ENCODE measurements at regions not wholly inside any gene's neighbourhood (a gene's known extent, or its start where the extent isn't known, plus 50 kb on each side); places are given as distances from the start of the nearest gene placed in this dataset.

GRCh38 chr22:26893173-26894110 lies 236.1 kb downstream of the MIAT start:
- Mint-ChIP-seq H3K27ac (ENCODE audit: unreplicated experiment) (peak overlapping the region; percentile 99), H3K9me3 (ENCODE audit: unreplicated experiment) (no peaks in the 10 kb centered on the region), H3K36me3 (ENCODE audit: low read depth, unreplicated experiment) (no peaks in the 10 kb centered on the region), H3K4me3 (ENCODE audit: unreplicated experiment) (no peak overlapping the region), H3K27me3 (ENCODE audit: low read depth, unreplicated experiment) (no peaks in the 10 kb centered on the region), H3K4me1 (ENCODE audit: low read depth, unreplicated experiment) (peaks cover 57% of the 10 kb centered on the region)
- no peaks in the 10 kb centered on the region for H3K36me3 ChIP-seq (ENCODE audit: insufficient read depth, low read length)
- no peak for TF ChIP-seq EZH2 (IDR thresholded peaks at IDR 0.05; ENCODE audit: insufficient read depth, low read length)
- no peak for TF ChIP-seq CTCF (IDR thresholded peaks at IDR 0.05; ENCODE audit: insufficient read depth, low read depth, low read length)
- H2AFZ ChIP-seq (ENCODE audit: low read depth, low read length): no peak overlapping the region
- H3K9me3 ChIP-seq (ENCODE audit: insufficient read depth, low read depth, low read length): no peaks in the 10 kb centered on the region
- H3K27ac ChIP-seq (ENCODE audit: low read depth, low read length): peak overlapping the region; percentile 93
- FAIRE-seq (peak; percentile 43), DNase-seq (ENCODE audit: low read depth) (peak; percentile 36)
- no peaks in the 10 kb centered on the region for H3K79me2 ChIP-seq (ENCODE audit: insufficient read depth, low read length)
- no peaks in the 10 kb centered on the region for H4K20me1 ChIP-seq (ENCODE audit: insufficient read depth, low read length)
- no peaks in the 10 kb centered on the region for H3K27me3 ChIP-seq (ENCODE audit: insufficient read depth, low read length)
- H3K4me2 ChIP-seq (ENCODE audit: low read length): peak overlapping the region; percentile 5
- H3K9ac ChIP-seq (ENCODE audit: low read length): peak overlapping the region; percentile 35
- H3K4me1 ChIP-seq (ENCODE audit: insufficient read depth, low read length): peaks cover 47% of the 10 kb centered on the region
- H3K4me3 ChIP-seq (ENCODE audit: insufficient read depth, low read depth, low read length): no peak overlapping the region

DNA sequence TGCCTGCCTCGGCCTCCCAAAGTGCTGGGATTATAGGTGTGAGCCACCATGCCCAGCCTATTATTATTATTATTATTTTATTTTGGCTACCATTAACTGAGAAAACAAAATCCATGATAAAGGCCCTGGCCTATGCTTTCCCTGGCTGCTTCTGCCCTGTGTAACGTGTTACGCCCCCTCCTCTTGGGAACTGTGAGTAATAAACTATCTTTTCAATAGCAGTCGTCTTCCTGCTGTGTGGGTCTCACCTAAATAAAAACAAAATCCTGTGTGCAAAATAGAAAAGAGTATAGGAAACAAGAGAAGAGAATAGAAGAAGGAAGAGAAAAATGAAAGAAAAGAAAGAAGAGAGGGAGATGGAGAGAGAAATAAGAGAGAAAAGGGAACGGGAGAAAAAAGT lies 237.0 kb downstream of the MIAT start:
- Histone ChIP-seq H3K4me2 (ENCODE audit: low read length) (peak overlapping the region; percentile 80), H3K4me3 (ENCODE audit: insufficient read depth, low read depth, low read length) (no peak overlapping the region), H3K9ac (ENCODE audit: low read length) (peak overlapping the region; percentile 81), H3K36me3 (ENCODE audit: insufficient read depth, low read length) (no peaks in the 10 kb centered on the region), H3K27me3 (ENCODE audit: insufficient read depth, low read length) (no peaks in the 10 kb centered on the region), H3K9me3 (ENCODE audit: insufficient read depth, low read depth, low read length) (no peaks in the 10 kb centered on the region), H3K79me2 (ENCODE audit: insufficient read depth, low read length) (no peaks in the 10 kb centered on the region), H2AFZ (ENCODE audit: low read depth, low read length) (no peak overlapping the region), H3K4me1 (ENCODE audit: insufficient read depth, low read length) (peaks cover 45% of the 10 kb centered on the region), H4K20me1 (ENCODE audit: insufficient read depth, low read length) (no peaks in the 10 kb centered on the region), H3K27ac (ENCODE audit: low read depth, low read length) (peak overlapping the region; percentile 93)
- H3K36me3 Mint-ChIP-seq (ENCODE audit: low read depth, unreplicated experiment): no peaks in the 10 kb centered on the region
- H3K27ac Mint-ChIP-seq (ENCODE audit: unreplicated experiment): peak overlapping the region; percentile 99
- no peak for DNase-seq (ENCODE audit: low read depth)
- TF ChIP-seq CTCF (IDR thresholded peaks at IDR 0.05; ENCODE audit: insufficient read depth, low read depth, low read length) (no peak), EZH2 (IDR thresholded peaks at IDR 0.05; ENCODE audit: insufficient read depth, low read length) (no peak)
- H3K4me3 Mint-ChIP-seq (ENCODE audit: unreplicated experiment): no peak overlapping the region
- no peaks in the 10 kb centered on the region for H3K27me3 Mint-ChIP-seq (ENCODE audit: low read depth, unreplicated experiment)
- peaks cover 52% of the 10 kb centered on the region for H3K4me1 Mint-ChIP-seq (ENCODE audit: low read depth, unreplicated experiment)
- FAIRE-seq: no peak
- H3K9me3 Mint-ChIP-seq (ENCODE audit: unreplicated experiment): no peaks in the 10 kb centered on the region

Measured in astrocyte (in vitro differentiated cells and primary cell).